ENCODE measurements at regions not wholly inside any gene's neighbourhood (a gene's known extent, or its start where the extent isn't known, plus 50 kb on each side); places are given as distances from the start of the nearest gene placed in this dataset.

GRCh38 chr18:70636991-70637390 is 348.1 kb downstream of the SOCS6 start:
- no peak for TF ChIP-seq CTCF (IDR thresholded peaks at IDR 0.05)
- TF ChIP-seq POLR2A (IDR thresholded peaks at IDR 0.05): no peak
- TF ChIP-seq POLR2AphosphoS5 (IDR thresholded peaks at IDR 0.05): no peak
- no peak for TF ChIP-seq EP300 (IDR thresholded peaks at IDR 0.05)
